NCI-H82 treated with DMSO at 0.1 percent for 48 hours (cell line): ENCODE measurements at regions not wholly inside any gene's neighbourhood (a gene's known extent, or its start where the extent isn't known, plus 50 kb on each side); places are given as distances from the start of the nearest gene placed in this dataset.

Experiments
- DNase-seq: peaks from one replicate; lab custom pipeline; 2025; ENCODE audit not compliant: unreplicated experiment; lab: John Stamatoyannopoulos, UW

DNA sequence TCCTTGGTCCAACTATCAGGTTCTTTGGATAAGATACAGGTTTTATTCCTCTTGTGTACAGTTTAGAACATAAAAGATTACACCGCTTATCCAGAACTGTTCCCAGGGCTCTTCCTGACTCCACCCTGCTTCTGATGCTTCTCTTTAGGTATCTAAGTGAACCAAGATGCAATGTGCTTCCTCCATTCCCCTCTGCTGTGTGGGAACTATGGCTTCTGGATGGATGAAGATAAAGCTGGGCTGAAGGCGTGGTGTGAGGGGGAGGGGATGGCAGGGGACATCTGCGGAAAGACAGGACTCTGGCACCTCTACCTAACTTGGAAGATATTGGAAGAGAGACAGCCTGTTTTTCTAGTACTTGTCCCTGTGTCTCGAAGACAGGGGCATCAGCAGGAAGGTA is 209.9 kb upstream of the TBX20 start:
- DNase-seq: no peak

DNA sequence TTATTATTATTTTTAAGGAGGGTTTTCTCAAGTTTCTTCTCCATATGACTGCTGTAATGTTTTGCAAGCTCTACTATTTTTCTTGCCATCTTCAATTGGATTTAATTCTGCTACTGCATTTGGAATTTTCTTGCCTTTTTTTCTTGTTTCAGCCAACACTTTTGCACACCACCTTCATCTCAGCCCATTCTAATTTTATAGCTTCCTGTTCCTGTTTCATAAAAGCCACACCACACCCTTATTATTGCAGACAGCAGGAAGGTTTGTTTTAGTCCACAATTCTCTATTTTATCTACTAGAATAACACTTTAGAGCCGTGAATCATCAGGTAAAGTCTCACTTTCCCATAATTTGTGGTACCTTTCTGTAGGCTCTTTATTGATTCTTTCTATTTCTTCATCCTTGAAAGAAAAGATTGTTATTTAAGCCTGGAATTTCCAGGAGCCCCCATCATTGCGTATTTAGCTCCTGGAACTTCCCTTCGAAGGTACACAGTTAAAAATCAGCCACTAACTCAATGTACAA is 209.3 kb upstream of the TBX20 start:
- DNase-seq: no peak

DNA sequence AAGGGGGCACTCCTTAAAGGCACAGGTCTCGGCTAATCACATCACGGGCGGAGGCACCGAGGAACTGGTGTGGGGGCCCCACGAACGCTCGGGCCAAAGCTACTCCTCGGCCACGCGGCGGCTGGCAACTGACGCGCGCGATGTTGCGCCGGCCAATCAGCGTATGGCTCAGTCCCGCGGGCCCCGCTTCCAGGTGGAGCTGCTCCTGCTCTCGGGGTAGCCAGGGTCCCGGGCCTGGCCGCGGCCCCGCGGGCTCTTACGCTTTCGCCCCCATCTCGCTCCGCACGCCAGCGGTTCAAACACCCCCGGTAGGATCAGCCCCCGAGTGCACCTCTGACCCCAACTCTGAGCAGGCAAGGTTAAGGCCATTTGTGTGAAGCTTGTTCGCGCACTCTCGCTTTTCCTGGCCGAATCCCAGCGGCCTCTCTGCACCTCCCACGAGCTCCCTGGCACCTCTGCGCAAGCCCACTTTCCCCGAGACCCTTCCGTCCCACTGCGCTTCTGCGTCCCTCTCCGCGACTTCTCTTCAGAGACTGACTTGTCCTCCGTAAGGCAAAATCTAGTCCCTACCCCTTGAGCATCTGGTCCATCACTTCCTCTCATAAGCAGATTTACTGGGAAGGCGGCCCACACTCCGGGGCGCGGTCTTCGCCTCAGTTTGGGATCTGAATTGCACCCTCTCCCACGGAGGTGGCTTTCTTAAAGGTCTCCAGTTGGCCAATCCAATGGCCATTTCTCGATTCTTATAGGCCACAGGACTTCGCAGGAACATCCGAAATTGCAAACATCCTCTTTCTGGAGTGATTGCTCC is 200.9 kb upstream of the TBX20 start:
- no peak for DNase-seq

DNA sequence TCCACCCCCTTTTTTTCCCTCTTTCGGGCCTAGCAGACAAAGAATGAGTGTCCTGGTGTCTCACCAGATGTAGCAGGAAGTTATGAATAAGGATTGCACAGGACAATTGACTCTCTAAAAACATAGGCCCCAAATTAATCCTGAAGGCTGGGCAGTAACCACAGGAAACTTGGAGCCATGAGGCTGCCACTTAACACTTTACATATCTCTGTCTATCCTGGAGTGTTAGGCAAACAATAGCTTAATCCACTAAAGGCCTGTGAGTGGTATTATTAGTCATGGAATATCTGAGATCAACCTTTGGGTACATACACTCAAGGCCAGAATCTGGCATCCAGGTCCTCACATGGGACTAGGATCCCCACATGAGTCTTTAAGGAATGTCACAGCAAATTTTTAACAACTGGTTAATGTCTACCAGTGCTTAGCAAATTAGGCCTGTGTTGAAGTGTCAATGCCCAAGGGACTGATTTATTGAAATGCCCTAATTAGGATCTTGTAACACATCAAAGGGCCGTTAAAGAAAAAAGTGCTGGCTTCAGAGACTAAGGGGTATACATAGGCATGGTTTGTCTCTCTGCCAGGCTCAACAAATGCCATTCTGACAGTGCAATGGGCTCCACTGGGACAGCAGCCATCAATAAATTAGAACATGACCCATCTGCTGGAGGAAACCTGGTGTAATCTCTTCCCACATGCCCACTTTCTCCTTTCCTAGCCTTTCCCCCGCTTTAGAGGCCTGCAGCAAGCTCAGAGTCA is 196.7 kb upstream of the TBX20 start:
- peak; percentile 41 for DNase-seq

DNA sequence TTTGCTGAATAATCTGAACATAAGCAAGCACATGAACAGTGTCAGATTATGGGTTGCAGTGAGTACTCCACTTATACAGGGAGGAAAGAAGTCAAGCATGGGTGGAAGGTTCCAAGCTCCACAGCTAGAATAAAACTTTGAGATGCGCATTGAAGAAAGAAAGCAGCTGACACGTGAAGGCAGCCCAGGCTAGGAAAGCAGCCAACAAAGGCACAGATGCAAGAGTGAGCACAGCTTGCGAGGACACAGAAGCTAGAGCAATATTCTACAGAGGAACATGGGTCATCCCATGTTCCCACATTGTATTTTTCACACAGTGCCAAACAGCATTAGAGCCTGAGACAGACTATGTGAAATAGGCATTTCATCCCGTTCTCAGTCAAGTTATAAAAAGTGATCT is 194.6 kb upstream of the TBX20 start:
- no peak for DNase-seq

DNA sequence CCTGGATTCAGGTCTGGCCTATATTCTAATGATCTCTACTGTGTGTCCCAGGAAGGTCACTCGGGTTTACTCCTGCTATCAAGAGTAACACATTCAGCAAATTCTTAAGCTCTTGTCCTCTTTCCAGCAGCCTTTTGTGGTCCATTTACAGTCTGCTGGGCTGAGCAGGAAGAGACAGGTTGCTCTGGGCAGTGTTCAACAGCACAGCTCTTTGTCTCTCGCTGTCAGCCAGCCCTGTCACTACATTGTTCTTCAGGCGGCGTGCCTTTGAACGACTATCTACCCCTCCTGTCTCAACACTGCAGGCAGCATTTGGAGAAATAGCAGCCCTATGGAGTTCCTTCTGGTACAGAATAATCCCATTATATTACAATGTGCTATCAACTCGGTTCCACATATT is 192.2 kb upstream of the TBX20 start:
- DNase-seq: no peak

DNA sequence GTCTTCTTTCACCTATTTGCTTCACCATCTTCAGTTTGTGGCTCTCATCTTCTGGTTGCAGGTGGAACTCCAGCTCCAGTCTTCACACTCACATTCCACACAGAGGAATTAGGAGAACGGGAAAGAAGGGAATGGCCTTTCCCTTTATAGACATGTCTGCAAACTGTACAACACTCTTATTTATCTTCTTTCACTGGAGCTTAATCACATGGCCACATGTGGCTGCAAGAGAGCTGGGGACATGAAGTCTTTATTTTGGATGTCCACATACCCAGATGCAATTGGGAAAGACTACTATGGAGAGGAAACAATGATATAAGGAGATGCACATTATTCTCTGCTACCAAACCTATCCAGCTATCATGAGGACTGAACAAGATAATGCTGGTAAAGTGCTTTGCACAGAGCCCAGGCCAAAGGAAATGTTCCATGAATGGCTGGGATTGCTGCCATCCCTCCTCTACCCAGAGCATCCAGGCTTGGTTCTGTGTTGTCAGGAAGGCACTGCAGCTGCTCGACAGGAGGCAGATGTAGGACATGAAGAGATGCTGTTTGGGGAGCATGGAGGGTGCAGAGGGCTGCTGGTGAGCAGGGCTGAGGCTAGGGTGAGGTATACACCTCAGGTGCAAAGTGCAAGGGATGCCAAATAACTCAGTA is 183.8 kb upstream of the TBX20 start:
- no peak for DNase-seq

DNA sequence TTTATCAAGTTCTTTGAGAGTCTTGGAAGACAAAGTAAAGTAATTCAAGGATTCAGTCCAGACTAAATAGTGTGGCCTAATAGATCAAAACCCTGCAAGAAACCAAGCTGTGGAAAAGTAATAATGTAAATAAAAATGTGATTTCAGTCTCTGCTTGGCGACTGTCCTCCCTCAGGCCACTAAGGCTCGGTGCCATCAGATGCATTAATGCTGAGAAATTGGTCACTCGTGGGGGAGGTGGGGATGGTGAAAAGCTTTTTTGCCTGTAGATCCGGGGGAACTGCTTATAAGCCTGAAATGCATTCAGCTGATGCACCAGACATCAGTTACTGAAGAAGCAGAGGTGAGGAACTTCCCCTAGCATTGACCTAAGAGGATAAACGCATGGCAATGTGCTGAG is 182.6 kb upstream of the TBX20 start:
- DNase-seq: no peak

DNA sequence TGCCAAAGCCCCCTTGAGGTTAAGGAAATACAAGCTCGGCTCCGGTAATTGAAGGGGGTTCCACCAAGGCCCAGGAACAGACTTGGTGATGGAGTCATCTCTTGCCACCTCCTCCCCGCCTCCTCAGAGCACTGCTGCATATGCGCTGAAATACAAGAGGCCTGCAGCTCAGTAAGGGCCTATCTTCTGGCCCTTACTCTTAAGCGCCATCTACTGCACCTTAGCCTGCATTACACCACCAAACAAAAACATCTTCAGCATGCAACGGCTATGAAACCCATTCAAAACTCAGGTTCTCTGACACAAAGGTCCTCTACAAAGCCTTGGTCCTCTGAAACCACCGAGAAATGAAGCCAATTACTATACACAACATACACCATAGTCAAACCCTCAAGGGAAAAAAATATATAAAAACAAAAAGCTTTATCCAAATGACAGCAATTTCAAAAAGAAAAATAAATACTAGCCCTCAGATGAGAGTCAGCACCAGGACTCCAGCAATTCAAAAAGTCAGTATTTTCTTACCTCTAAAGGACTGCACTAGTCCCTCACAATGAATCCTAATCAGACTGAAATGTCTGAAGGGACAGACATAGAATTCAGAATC is 176.8 kb upstream of the TBX20 start:
- no peak for DNase-seq

DNA sequence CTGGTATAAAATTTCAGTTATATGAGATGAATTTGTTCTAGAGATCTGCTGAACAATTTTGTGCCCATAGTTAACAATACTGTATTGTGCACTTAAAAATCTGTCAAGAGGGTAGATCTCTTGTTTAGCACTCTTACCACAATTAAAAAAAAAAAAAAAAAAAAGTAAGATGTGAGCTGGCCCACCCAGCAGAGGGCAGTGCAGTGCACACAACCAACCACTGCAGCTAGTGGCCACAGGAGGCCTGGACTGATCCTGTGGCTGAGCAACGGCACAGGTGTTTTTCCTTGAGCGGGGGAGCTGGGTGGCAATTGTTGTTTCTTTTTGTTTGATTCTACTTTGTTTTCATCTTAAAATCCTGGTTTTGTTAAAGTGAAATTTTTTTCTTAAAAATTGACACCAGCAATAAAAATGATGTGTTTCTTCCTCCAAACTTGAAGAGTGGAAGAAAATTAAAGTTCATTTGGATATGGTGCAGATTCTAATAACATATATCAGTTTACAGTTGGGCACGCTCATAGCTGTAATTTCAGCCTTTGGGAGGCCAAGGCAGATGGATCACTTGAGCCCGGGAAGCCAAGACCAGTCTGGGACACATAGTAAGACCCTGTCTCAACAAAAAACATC is 171.1 kb upstream of the TBX20 start:
- DNase-seq: peak; percentile 19

DNA sequence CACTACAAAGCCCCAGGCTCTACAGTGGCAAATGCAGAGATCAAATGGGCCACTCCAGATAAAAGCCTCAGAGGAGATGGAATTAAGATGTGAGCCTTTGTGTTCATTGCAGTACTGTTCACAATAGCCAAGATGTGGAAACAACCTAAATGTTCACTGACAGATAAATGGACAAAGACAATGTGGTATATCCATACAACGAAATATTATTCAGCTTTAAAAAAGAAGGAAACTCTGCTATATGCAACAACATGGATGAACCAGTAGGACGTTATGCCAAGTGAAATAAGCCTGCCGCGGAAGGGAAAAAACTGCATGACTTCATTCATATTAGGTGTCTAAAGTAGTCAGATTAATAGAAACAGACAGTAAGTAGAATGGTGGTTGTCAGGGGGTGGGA is 170.5 kb upstream of the TBX20 start:
- no peak for DNase-seq

DNA sequence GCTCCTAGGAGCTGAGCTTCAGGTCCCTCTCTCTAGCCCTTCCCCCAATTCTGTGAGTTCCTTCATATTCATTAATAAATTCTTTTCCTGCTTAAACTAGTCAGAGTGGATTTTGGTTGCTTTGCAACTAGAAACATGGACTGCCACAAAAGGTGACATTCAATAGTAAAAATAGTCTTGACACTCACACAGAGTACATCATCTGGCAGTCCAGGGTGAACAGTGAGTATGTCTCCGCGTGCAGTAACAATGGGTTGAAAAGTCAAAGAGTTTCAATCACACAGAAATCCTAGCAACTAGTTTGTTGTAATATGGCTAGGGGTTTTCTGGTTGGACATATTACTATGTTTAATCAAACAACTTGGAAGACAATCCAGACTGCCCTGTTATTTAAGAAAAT is 168.8 kb upstream of the TBX20 start:
- DNase-seq: no peak

DNA sequence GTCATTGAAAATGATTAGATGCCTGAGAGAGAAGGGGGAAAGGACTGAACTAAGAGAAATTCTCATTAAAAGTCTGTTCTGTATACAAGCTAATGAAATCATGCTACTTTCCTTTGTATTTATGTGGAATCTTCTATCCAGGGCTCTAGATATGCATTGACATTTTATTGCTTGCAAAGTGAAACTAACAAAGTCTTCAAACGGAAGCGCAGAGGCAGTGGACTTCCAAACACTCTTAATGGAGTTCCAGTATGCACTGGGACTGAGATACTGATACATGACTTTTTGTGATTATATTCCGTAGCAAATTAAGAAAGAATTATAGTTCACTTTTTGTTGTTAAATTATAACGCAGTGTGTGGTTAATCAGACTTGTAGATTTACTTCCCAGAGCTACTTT is 166.8 kb upstream of the TBX20 start:
- no peak for DNase-seq

DNA sequence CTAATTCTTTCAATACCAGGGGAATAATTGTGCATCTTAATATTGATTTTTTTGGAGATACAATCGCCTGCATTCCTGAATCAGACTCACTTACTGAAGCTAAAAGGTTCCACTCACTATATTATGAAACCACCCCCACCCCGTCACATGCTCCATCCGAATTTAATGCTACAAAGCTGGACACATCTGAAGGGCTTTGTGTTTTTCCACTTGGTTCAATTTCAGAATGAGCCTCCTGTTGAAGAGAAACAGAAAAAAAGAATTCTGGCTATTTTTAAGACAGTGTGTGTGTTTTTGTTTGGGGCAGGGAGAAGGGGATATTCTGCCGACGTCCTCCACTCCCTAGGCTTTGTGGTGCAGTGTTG is 165.5 kb upstream of the TBX20 start:
- DNase-seq: no peak

DNA sequence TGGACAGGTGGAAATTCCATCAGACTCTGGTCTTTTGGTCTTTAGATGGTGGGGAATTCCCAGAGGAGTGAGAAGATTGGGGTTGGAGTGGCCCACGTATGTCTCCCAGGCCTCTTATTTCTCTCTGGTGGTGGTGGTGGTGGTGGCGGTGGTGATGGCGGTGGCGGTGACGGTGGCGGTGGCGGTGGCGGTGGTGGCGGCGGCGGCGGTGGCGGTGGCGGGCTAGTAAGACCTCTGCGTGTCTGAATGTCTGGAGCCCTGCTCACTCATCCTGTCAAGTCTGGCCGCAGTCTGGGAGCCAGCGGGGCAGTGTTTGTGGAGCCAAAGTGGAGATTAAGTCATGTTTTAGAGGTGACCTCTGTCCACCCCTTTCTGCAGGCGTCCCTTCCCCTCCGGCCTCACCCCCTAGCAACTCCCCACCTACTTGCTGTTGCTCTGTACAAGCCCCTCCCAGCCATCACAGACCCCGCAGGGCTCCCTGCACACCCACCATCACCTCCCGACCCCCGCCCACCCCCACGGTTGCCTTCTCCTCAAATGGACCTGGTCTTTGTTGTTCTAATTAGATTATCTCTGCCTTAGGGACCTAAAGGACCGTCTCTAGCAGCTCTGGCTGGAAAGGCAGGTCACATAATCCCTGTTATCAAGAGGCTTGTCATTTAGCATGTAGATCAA is 165.0 kb upstream of the TBX20 start:
- peak; percentile 16 for DNase-seq

DNA sequence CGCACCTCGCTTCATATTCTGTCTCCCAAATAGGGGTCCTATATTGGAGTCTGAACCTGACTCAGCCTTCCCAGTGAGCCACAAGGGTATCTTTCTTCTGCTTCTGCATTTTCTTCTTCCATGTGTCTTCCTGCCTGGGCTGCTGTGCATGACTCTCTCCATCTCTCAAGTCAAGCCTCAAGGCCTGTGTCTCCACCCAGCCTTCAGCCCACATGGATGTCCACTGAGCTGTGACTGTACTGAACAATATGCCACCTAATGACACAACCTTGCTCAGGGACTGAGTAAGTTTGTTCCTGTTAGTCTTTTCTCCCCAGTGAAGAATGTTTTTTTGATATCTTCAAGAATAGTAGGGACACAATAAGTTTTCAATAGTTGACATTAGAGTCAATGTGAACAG is 162.7 kb upstream of the TBX20 start:
- DNase-seq: no peak

DNA sequence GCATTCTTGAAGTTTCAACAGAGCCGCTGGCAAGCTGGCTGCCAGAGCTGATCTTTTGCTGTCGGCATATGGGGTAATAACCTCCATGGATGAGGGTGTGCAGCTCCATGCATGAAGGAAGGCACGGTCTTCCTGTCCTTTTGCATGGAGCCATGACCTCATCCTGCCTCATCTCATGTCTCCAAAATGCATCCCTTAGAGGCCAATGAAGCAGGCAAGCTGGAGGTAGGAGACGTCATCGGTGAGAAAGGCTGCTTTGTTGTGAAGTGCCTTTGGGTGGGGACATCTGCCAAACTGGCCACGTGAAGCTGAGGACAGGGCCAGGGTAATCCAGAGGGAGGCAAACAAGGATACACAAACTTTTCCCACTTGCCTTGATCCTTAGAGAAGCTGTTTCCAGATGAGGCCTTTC is 161.5 kb upstream of the TBX20 start:
- DNase-seq: no peak

DNA sequence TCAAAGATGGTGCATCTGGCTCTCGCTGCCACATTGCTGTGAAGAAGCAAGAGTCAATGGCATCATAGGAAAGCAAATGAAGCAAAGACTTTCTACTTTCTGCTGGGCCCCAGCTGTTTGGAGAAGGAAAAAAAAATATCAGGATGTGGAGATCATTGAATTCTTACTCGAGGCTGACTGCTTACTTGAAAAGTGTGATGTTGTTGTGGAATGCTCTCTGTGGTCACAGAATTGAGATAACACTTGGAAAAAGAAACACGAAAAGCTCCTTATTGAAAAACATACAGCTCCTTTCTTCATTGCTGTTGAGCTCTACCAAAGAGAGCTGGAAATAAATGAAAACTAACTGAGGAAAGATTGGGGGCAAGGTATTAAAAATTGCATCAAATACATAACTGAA is 157.4 kb upstream of the TBX20 start:
- no peak for DNase-seq

DNA sequence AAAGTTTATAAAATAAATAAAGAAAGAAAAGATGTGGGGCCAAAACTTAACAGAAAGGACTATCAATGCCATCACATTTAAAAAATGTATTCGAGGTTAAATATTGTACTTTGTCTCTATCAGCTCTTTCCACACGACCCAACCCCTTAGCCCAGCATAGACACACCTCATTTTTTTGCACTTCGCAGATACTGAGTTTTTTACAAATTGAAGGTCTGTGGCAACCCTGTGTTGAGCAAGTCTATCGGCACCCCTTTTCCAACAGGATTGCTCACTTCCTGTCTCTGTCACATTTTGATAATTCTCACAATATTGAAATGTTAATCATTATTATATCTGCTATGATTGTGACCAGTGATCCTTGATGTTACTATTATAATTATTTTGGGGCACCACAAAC is 151.6 kb upstream of the TBX20 start:
- no peak for DNase-seq

DNA sequence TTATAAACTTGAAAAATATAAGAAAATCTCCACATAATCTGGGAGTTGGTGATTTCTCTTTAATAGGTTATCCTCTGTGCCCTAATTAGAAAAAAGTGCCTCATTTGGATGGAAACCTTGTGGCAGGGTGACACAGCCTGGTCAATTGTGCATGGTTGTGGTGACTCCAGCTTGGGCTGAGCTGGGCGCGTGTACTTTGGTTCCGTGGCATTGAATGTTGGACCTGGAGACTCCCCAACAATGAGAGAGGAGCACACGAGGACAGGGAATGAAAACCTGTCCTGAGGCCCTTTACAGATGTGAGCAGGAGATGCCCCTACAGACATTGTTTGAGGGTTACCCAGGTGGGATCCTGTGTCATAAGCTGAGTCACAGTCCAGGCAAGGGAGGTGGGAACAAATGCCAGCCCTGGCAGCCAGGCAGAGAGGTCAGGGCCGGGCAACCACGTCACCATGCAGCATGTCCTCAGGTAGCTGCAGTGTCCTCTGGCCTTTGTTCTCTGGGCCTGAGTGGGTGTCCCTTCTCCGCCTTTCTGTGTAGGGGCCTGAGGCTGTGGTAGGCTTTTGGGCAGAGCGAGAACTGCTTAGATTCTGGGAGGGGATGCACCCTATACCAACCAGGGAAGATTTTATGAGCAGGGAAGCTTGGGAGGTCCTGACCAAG is 147.4 kb upstream of the TBX20 start:
- DNase-seq: no peak
